GM19438 (cell line): ENCODE measurements at regions not wholly inside any gene's neighbourhood (a gene's known extent, or its start where the extent isn't known, plus 50 kb on each side); places are given as distances from the start of the nearest gene placed in this dataset.

ENCODE experiments used
- ATAC-seq: cut with Tn5 transposase; IDR thresholded peaks from one replicate; pipeline ENCODE4 v1.9.1; 2021; ENCODE audit warnings: low read depth; ENCODE audit not compliant: unreplicated experiment

DNA sequence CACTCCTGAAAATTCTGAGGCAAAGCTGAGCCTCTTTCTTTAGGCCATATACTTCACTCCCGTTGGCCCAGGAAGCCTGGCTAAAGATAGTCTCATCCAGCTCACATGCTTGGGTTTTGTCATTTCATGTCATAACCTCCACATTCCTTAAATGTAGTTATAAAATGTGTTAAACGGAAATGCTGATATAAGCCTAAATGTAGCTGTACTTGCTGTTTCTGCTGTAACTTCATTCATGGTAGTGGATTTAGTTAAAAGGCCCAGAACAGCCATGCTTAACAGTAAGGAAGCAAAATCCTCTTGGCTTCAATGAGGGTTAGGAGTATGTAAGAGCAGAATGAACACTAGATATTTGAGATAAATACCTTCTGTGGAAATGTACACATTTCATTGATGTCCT, 135.8 kb upstream of the TMEM161B start:
- ATAC-seq, result no peak

DNA sequence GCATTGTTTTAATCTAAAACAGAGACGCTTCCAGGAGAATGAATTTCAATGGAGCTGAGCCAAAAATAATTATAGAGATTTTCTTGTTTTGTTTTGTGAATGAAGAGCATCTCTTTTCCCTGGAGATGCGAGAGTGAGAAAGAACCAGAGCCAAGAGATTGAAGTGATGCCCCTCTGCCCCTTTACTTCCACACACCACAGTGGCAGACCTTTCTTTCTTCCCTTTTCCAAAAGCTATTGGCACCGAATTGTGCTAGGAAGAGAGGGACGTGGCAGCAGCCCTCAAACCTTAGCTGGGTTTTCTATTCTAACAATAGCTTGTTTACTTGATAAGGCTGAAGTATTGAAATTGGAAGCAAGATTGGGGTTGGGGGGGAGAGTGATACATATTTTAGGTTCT, 133.0 kb upstream of the TMEM161B start:
- no peak for ATAC-seq

DNA sequence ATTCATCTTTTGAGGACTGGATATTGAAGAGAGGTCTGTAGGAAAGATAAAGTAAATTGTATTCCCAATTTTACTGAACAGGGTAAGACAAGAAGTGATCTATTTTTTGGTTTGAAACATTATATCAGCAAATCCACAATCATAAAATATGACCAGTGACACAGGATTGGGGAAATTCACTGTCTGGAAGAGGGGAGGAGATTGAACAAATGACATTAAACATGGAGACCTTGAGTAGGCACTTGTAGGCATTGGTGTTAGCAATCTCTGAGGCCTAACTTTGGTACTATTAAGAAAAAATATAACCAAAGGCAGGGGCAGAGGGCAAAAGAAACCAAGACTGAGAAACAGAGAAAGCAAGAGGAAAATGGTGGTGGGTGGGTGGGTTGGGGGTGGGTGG, 132.6 kb upstream of the TMEM161B start:
- no peak for ATAC-seq

DNA sequence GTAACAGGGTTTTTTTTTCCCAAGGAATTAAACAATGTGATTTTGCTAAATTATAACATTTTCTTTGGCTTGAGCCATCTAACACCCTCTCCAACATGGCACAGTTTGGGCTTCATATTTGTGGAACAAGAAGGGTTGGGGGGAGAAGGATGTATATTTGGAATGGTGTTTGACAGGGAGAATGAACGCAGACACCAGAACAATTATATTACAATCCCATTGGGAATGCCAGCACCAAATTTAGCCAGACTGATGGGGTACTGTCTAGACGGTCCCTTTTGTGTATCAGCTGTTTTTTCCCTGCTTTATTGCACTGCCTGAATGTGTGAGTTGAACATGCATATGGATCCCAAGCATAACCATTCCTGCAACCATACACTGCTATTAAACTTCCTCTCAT, 130.9 kb upstream of the TMEM161B start:
- no peak for ATAC-seq

DNA sequence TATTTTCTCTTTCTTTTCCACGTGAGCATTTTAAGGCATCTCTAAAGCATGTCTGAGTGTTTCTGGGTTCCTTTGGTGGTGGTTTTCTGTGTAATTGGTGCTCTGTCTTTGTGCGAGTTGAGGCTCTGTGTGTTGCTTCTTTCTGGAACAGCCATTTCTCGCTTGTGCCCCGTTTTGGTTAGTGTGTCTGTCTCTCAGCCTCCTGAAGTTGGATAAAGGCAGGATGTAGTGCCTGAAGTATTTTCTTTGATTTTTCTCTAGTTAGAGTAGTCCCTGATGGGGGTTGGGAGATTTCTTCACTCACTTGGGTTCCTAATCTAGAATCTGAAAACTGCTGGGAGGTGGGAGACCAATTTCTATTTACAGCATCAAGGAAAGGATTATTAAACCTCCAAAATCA, 129.7 kb upstream of the TMEM161B start:
- ATAC-seq, result no peak

DNA sequence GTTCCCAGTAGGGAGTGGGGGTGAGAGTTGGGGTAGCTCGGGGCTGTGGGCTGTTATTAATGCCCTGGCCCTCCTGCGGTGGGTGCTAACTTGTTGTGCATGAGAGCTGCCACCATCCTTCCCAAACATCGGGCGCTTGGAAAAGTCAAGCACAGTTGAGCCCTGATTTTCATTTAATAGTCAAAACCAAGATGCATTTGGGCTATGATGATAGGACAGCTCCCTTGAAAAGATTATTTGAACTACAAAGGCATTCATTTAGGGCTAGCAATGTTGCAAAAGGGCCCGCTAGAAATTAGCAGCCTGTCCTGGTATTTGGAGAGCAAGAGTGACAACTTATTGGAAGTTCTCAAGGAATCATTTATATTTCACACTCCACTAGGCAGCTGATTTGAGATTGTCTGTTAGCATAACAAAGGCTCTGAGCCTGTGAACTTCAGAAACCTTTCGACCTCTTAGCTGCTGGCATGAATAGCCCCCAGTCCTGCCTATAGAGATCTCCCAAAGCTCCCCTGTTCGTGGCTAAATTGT, 128.2 kb upstream of the TMEM161B start:
- ATAC-seq, result no peak

DNA sequence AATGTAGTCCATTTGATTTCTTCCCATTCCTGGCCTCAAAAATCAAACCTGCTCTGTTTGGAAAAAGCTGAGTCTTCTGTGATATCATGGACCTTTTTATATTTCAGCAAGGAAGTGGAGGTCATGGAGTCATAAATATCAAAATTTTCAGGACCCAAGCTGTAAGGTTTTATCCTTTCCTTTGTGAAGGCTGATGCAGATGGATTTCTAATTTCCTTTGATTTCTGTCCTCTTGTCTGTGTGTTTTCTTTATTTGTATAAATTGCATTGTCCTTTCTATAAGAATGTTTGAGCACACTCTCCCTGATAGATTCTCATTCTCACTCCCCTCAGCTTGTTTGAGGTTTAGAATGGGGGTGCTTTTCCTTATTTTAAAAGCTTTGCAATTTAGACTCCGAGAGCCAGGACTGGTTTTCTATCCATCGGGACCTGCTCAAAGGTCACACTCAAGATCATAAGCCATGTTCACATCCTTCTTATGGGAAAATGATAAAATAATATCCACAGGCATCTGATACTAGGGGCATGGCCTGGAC, 127.4 kb upstream of the TMEM161B start:
- ATAC-seq, result no peak

DNA sequence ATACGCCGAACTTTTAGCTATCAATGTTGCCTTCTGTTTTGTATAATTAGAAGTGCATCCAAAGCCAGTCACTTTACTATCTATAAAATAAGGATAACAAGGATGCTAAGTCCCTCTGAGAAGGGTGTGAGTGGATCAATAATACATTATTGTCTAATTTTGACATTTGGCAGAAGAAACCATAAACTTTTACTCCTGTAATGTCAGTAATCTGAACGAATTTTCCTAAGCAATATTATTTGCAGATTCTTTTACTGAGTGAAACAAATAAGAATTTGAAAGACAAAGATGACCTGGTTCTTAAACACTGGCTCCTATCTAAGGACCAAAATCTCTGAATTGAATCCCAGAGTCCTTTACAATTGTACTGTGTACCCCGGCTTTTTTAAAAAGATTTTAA, 126.6 kb upstream of the TMEM161B start:
- ATAC-seq, result no peak

DNA sequence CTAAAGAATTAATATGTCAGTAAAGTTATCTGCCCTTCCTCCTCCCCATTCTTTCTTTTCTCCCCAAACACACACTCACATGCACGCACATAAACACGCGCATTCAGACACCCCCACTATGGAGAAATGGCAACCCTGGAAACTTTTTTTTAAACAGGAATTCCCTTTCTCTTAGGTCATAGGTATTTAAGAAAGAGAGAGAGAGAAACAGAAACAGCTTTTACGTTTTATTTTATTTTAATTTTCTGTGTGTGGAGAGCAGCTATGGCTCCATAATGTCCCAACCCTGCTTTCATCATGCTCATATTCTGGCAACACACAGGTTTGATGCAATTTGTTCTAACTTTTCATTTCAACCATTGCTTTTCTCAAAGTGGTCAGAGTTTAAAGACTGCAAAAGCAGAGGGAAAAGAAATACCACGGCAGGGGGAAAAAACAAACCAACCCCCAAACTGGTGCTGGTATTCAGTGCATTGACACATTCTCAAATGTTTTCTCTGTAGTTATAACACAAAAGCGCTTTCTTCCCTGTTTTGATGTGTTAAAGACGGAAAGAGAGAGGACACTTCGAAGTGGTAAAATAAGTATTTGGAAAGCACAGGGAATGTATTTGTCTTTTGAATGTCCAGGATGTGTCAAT, 126.0 kb upstream of the TMEM161B start:
- ATAC-seq, result no peak

DNA sequence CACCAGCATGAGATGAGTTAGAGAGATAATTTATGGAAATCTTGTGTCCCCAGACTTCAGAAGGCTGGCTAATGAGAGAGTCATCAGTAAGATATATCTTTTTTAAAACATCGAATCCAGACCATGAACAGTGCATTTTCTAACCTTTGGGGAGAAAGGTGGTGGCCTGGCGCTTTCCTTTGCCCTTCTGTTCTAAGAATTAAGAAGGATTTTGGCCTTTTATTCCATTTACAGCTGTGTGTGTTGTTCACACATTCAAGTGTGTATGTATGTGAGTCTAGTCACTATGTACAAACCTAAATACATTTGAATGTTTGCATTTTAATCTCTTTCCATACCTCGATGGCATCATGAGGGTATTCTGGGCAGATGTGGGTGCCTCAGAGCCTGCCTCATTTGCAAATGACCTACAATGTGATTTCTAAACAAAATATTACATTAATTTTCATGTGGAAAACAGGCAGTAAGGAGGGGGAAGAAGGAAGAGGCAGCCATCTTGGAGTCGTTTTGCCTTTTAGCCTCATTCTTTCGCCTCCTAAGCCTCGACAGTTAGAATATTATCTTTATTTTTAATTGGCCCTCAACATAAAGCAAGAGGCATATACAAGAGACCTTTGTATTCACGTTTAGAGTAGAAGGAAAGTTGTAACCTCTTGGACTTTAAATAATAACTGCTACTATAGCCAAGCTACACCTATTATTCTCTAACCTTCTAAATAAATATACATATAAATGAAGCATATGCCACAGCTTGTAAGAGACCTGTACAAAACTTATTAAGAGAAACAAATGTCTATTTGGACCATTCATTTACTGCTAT, 125.3 kb upstream of the TMEM161B start:
- ATAC-seq, result no peak

DNA sequence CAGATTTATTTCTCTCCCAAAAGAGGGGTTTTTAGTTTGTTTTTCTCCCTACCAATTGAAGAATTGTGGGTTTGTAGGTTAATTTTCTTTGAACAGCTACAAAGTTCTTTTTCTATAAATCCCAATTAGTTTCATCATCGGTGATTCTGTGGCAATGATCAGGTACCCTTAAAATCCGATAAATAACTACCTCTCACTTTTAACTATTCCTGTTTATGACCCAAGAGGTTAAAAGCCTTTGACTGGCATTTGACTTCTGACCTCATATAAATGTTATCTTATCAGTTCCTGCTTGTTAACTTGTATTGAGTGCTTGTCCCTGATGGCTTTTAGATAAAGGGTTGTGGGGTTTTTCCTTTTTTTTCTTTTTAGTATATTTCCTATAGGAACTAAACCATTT, 124.4 kb upstream of the TMEM161B start:
- no peak for ATAC-seq

DNA sequence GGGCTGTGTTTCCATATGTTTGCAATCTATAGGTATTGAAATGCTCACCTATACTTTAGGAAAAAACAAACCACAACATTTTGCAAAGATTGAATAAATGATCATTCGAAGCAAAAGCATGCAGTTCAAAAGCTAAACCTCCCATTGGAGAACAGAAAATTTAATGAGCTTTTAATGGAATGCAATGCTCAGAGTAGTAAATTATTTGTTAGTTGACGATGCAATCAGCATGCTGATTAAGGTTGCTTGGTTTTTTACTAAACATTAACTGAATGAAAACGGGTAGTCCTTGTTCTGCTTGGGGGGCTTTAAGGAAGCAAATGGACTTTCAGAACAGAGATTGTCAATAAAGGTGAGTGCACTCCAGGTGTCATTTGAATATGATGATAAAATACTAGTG, 123.3 kb upstream of the TMEM161B start:
- ATAC-seq, result no peak

DNA sequence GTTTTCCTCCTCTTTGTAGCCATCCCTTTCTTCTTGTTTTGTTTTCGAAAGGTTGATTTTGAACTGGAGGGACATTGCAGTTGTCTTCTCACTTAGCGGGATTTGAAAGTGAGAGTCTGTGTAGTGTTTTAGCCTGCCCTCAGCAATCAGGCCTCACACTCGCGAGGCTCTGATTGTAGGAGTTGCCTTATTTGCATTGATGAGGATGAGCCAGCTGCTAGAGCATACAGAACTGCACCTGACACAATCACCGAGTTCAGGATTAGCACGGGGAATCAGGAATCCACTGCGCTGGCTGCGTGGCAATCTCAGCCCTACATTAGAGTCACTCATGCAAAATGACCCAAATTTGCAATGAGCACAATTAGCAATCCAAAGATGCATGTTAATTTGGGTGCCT, 122.5 kb upstream of the TMEM161B start:
- ATAC-seq, result no peak

DNA sequence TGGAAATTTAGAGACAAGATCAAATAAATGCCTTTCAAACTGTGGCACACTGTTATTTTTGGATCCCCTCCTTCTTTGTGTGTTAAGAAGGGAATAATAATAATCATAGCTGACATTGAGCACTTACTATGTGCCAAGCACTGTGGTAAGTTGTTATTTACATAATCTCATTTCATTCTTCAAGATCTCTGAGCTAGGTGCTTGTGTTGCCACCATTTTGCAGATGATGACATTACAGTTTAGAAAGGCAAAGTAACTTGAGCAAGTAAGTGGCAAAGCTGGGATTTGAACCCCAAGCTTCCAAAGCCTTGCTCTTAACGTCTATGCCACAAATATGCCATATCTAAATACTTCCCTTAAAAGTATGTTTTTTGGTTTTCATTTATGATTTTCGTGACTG, 121.8 kb upstream of the TMEM161B start:
- ATAC-seq, result no peak

DNA sequence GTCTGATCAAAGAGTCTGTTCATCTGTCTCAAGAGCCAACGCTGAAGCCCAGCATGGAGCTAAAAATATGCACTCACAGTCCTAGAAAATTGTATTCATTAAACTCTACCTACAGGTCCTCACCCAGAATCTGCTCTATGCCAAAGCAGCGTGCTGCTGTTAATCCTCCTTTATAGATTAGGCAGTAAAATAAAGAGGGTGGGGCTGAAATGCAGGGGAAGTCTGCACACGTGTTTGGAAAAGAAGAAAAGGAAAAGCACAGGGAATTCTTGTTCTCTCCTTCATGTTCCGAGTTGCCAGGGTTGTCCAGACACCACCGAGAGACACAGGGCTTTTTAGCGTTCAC, 121.4 kb upstream of the TMEM161B start:
- ATAC-seq, result no peak

DNA sequence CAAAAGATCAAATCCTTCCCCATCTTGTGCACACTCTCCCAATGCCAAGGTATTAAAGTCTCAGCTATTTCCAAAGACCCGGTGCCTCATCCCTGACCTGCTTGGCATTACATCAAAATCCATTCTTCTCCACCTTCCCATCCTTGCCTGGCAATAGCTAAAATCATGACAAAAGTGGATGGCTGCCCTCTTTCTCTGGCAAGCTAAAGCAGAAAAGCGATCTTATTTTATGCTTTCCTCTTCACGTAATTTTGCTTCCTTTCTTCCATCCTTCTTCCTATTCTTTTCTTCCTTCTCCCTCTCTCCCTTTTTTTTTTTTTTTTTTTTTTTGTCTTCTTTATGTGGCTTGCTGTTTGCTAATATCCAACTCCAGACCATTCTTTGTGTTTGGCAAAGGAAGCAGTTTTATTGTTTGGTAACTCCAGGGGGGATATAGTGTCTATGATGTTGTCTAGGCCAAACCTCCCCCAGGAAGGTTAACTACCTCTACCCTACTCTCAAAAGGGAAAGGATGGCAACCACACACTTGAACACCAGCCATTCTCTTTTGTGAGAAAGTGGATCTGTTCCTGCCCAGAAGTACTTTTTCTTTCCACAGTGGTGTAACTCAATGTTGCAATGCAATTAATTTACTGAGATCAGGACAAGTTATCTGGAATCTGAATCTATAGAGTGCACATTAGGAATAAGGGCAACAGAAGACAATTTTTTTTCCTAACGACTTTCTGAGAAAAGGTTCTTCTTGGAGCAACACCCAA, 120.9 kb upstream of the TMEM161B start:
- ATAC-seq, result no peak

DNA sequence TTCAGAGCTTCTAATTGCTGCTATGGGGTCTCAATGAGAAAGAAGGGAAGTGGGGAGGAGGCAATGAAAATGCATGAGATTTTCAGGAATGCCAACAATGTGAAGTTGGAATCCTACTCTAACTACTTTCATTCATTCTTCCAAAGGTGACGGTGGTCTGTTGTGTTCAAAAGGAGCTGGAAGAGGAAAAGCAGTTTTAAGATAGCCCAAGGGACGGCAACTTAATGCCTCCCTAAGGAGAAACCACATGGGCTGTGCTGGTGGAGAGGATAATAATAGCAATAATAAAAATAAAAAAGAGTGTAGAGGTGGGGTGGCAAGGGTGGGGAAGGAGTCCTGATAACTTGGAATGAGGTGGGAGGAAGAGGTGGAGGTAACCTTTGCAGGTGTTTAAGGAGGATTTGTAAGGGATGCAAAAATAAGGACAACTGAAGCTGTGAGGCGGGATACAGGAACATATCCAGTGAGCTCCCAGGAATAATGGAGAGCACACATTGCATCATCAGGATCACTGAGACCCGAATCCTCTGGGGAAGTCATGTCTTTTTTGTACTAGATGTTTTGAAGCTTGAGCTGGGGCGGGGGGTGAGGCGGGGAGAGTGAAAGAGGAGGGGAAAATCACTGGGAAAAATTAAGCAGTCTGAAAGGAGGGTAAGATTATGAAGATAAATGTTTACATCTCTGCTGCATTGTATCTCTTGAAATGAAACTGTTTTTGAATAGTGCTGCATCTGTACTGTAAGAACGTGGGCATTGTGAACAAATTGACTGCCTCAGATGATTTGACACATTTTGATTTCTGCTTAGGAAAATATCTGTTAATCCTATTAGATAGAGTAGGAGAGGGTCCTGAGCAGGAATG, 120.1 kb upstream of the TMEM161B start:
- no peak for ATAC-seq

DNA sequence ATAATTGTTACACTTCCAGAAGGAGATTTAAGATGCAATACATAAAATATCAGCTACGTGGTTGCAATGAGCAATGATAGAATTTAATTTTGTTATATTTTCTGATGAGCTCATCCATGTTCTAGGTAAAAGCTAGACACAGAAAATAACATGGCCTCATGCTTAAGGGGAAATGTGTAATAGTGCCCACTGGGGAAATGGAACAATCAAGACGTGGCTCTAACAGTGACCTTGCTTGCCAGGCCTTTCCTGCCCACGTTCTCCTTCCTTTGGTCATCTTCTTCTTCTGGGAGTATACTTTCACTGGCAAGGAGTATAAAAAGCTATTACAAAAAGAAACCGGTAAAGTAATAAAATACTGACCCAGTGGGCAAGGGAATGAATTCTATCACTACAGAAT, 116.2 kb upstream of the TMEM161B start:
- ATAC-seq, result no peak

DNA sequence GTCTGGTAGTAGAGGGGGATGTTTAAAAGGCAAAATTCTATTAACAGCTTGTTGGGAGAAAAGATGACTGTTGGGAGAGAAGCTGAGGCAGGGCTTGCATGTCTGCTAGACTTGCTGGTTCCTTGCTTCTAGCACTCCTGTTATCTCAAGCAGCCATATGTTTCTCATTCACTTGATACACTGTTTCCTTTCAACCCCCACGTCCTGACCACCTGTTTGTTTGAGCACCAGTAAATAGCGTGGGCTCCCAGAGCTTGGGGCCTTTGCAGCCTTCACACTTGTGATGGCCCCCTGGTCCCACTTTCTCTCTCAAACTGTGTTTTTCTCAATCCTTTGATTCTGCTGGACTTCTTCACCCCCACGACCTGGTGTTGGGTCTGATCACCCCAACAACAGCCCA, 111.7 kb upstream of the TMEM161B start:
- no peak for ATAC-seq
